Epithelial cell of proximal tubule (primary cell): ENCODE measurements at regions not wholly inside any gene's neighbourhood (a gene's known extent, or its start where the extent isn't known, plus 50 kb on each side); places are given as distances from the start of the nearest gene placed in this dataset.

Experiments
- DNase-seq: peaks from one replicate; pipeline ENCODE4 v3.0.0-alpha.2; 2011; ENCODE audit warnings: low read depth
- H3K4me3 ChIP-seq: 2 replicates; pipeline ENCODE4 v1.5.1; 2011; ENCODE audit warnings: low read depth, mild to moderate bottlenecking, low read length
- CTCF ChIP-seq: conservative IDR thresholded peaks from 2 replicates; pipeline ENCODE4 v1.5.1; 2012; ENCODE audit warnings: low read depth, mild to moderate bottlenecking, low read length

GRCh38 chr1:95409901-95410300 lies 175.9 kb downstream of the RWDD3 start:
- TF ChIP-seq CTCF: no peak
- H3K4me3 ChIP-seq: no peak overlapping the region
- DNase-seq: no peak

- no peak overlapping the region for H3K4me3 ChIP-seq
- no peak for TF ChIP-seq CTCF
- no peak for DNase-seq
Measured at GRCh38 chr1:95415146-95415545, 181.1 kb downstream of the RWDD3 start.

GRCh38 chr1:95426772-95427171 lies 192.8 kb downstream of the RWDD3 start:
- DNase-seq: no peak
- no peak for TF ChIP-seq CTCF
- no peak overlapping the region for H3K4me3 ChIP-seq

GRCh38 chr1:95427525-95427924 lies 193.5 kb downstream of the RWDD3 start:
- TF ChIP-seq CTCF: no peak

GRCh38 chr1:95431235-95431634 lies 197.2 kb downstream of the RWDD3 start:
- H3K4me3 ChIP-seq: no peak overlapping the region
- DNase-seq: no peak
- TF ChIP-seq CTCF: no peak

More at GRCh38 chr1:95427525-95427924, 193.5 kb downstream of the RWDD3 start:
- no peak overlapping the region for H3K4me3 ChIP-seq
- DNase-seq: no peak

- no peak overlapping the region for H3K4me3 ChIP-seq
- TF ChIP-seq CTCF: no peak
- no peak for DNase-seq
Measured at GRCh38 chr1:95435611-95436010, 201.6 kb downstream of the RWDD3 start.

GRCh38 chr1:95437011-95437410 lies 203.0 kb downstream of the RWDD3 start:
- no peak overlapping the region for H3K4me3 ChIP-seq
- no peak for TF ChIP-seq CTCF
- no peak for DNase-seq
